Left colon (tissue), 2 donors: ENCODE measurements at regions not wholly inside any gene's neighbourhood (a gene's known extent, or its start where the extent isn't known, plus 50 kb on each side); places are given as distances from the start of the nearest gene placed in this dataset.

Experiments used
- ATAC-seq: fragments of 200-7000 bp; cut with Tn5 transposase; one replicate; pipeline ENCODE4 v1.9.1; 2020; ENCODE audit warnings: mild to moderate bottlenecking, moderate library complexity
- DNase-seq, 2 donors: peaks; one replicate each; pipeline ENCODE4 v3.0.0-alpha.2; 2020
- intact Hi-C, 2 donors: fragments of 100-400 bp; cut with DNase I in 1 of 2; cut with micrococcal nuclease in 1 of 2; formaldehyde crosslinking; loops; one replicate each; pipeline versions ENCODE4 v1.11.2 to v1.14.0; 2022; cut with DNase I, micrococcal nuclease
- donor health status: DM: no; HTN: no; CAD: no.
- donor health status: DM: yes; HTN: yes; CAD: no.

DNA sequence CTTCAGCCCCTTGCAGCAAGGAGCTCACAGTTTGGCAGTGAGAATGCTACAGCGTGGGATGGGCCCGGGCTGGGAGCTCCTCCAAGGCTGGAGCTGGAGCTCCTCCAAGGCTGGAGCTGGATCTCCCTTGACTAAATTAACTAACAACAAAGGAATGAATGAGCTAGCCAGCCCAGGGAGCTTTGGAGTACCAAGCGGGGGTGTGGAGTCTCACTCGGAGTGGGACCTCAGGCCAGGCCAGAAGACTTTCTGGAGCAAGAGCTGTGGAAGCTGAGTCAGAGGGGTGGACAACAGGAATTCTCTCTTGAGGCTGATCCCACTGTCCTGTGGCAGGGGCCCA lies 244.7 kb upstream of the HS6ST1 start:
- intact Hi-C loops = no loop called here
- no peak for ATAC-seq
- peak; percentile 19 to 52 for DNase-seq

DNA sequence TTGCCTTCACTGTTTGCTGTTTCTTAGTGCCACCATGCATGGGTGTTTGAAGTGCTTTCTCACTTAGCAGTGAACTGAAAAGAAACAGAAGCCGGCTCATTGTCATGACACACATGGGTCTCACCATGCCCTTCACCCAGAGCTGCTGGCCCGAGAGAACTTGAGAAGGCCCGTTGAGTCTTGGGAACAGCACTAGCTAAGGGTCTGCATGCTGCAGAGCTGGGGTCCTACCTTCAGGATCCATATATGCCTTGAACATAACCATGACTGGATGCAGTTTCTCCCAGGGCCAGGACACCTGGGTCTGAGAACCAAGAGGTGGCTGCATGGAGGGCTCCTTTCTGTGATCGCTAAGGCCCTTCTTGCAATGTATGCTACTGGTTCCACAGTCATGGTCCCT lies 245.5 kb upstream of the HS6ST1 start:
- no peak for ATAC-seq
- intact Hi-C loops = no loop called here
- no peak for DNase-seq

DNA sequence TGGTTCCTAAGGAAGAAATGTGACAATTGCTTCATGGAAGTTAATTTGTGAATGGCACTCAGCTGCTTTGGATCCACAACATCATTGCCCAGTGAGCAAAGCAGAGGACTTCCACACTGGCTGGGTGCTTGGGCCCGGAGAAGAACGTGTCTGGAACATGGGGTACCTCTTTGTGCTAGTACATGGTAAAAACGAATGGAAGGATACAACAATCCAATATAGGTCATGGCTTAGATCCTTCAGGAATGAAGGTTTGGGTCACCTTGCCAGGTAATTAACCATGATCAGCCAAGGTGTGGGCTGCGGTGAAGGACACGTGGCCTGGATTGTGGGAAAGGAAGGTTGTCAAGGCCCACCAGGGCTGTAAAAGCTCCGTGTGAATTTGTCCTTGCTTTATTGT lies 245.9 kb upstream of the HS6ST1 start:
- no peak for ATAC-seq

DNA sequence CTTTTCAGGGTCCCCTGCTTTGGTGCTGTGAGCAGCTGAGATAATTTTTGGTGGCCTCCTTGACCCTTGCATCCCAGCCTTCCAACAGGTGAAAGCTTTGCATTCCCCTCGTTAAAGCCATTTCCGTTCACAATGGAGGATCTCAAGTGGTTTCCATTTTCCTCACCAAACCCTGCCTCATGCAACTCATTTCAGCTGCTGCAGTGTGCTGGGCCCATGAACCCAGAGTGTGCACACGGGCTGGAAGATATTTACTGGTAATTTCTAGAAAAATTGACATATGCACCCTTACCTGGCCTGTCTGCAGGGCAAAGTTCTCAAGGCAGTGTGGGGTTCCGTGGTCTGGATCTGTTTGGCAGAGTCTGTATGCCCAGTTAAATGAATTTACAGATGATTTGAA lies 246.8 kb upstream of the HS6ST1 start:
- no peak for DNase-seq
- intact Hi-C loops = no loop called here
- no peak for ATAC-seq

More for the DNA sequence above, 245.9 kb upstream of the HS6ST1 start:
- DNase-seq = no peak
- intact Hi-C loops = no loop called here

DNA sequence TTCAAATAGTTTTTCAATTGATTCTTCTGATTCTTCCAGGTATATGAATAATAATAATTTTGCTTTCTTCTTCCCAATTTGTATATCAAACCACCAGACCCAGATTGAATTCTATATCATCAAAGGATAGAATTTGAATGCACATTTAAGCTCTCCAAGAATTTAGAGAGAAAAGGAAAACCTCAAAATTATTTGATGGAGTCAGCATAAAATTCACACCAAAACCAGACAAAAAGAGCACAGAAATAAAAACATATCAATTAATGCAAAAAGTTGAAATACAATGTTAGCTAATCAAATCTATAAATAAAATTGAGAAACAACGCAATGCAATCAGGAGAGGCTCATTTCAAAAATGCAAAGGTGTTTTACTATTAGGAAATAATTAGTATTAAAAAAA lies 248.0 kb upstream of the HS6ST1 start:
- intact Hi-C loops = no loop called here
- DNase-seq (no peak), ATAC-seq (no peak)

DNA sequence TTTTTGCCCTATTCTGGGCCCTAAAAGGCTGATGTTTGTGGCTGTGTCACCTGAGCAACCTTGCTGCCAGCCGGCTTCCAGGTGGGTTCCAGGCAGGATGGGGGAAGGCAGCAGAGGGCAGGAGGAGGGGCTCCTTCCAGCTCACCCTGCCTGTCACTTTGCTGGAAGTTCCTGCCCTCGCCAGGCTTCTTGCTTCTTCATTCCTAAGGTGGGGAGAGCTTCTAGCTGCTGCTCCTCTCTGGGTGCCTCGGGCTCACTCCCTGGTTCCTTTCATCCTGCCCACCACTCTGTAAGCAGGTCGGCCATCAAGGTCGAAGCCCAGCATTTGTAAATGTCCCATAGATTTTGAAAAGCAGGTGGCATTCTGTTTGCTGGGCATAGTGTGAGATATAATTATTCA lies 249.4 kb upstream of the HS6ST1 start:
- intact Hi-C loops = no loop called here
- DNase-seq = no peak
- no peak for ATAC-seq

DNA sequence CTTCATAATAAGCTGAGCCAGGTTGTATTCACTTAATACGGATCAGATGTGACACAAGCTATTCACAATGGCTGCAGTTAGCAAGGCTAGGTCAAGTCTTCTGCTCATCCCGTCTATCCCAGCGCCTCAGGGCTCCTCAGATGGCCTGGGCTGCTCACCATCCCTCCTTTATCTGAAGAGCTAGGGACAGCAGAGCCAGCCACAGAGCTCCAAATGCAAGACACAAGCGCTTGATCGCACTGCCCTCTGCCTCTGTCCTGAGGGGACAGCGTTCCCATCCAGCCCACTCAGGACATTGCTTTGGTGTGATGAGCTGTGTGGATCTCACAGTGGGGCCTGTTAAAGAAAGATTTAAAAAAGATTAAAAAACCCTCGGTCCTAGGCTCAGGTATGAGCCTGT lies 254.4 kb upstream of the HS6ST1 start:
- intact Hi-C loops = no loop called here
- ATAC-seq = no peak
- no peak for DNase-seq

DNA sequence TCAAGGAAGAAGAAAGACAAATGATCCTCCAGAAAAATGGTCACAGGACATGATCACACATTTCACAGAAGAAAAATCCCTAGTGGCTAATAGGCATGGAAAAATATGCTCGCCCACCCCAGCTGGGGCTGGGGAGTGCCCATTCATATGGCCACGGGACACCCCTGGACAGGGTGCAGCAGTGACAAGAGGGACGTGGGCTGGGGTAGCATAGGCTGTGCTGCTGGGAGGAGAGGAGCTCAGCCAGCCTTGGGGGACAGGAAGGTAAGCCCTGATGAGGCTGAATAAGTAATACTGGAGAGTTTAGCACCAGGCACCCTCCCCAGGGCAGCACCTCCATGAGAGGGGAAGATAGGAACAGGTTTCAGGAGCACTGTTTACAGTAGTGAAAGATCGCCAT lies 254.9 kb upstream of the HS6ST1 start:
- DNase-seq (no peak), ATAC-seq (no peak)
- intact Hi-C loops = no loop called here

DNA sequence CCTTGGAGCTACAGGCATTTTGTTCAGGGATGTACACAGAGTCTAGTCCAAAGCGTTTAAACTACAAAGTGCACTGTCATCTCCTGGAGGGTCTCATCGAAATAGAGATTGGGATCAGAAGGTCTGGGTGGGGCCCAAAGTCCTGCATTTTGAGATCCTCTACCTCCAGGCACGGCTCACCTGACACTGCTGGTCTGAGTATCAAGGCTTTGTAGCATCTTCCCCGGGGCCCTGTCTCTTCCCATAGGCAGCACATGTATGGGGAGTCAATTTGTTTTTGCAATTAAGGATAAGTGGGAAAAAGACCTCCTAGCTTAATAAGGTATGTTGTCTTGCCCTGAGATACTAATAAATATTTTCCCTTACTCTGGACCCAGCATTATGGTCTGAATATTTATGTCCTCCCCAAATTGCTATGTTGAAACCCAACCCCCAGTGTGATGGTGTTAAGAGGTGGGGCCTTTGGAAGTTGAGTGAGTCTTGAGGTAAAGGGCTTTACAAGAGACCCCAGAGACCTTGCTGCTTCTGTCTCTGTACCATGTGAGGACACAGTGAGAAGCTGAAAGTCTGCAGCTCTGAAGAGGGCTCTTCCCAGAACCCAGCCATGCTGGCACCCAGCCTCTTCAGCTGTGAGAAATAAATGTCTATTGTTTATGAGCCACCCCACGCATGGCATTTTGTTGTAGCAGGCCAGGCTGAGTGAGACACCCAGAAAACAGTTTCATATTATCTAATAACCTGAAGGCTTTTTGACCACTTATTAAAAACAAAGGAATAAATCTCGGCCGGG lies 258.7 kb upstream of the HS6ST1 start:
- DNase-seq (no peak), ATAC-seq (no peak)
- intact Hi-C loops = no loop called here

DNA sequence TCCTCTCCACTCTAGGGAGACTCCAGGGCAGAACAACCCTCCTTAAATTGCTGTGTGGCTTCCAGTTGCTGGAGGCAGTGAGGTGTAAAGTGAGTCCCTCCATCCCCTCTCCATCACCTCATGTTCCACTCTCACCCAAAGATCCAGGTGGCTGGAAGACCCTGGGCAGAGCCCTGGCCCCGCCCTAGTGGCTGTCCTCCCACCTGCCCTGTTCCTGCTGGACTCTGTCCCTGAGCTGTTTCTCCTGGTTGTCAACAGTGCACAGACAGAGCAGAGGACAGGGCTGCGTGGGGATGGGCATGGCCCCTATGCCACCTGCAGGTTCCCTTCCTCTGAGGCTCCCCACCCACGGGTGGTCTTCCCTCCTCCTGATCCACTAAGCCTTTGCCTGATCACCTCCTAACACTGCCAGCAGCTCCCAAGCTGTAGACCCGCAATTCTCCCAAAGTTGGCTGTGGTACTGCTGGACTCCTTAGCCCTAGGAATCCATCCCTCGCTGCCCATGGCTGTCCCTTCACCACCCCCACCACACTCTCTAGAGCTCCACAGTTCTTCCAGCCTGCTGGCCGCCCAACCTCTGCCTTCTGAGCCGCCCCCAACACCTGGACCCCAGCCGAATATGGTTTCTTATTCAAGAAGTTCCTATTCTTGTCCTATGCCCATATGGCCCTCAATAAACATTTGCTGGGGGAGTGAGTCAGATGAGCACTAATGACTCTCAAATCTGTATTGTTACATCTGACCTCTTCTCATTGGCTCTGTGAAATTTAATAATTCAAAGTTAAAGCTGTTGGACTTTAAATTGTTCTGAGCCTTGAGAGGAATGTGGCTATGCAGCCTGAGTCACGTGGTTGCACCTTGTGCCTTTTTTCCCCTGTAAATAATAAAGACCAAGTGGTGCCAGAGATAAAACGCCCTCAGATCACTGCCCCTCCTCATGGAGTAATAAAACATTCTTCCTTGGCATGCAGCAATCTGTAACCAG lies 260.0 kb upstream of the HS6ST1 start:
- ATAC-seq = no peak
- intact Hi-C loops = no loop called here
- no peak for DNase-seq

DNA sequence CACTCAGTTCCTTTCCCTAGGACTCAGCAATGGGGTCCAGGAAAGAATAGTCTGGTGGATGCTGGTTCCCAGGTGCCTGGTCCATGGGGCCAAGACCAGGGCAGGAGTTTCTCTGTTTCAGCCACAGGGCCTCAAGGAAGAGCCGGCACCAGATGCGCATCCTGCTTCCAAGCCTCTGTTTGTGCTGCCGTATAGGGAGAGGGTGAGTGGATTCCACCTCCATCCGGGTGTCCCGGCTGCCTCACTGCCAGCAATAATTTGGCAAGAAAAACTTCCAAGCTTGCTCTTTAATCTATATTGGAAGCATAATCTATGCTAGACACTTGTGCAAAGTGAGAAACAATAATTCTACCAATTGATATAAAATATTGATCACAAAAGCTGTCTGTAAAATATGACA lies 261.2 kb upstream of the HS6ST1 start:
- DNase-seq = no peak
- ATAC-seq = no peak
- intact Hi-C loops = no loop called here

DNA sequence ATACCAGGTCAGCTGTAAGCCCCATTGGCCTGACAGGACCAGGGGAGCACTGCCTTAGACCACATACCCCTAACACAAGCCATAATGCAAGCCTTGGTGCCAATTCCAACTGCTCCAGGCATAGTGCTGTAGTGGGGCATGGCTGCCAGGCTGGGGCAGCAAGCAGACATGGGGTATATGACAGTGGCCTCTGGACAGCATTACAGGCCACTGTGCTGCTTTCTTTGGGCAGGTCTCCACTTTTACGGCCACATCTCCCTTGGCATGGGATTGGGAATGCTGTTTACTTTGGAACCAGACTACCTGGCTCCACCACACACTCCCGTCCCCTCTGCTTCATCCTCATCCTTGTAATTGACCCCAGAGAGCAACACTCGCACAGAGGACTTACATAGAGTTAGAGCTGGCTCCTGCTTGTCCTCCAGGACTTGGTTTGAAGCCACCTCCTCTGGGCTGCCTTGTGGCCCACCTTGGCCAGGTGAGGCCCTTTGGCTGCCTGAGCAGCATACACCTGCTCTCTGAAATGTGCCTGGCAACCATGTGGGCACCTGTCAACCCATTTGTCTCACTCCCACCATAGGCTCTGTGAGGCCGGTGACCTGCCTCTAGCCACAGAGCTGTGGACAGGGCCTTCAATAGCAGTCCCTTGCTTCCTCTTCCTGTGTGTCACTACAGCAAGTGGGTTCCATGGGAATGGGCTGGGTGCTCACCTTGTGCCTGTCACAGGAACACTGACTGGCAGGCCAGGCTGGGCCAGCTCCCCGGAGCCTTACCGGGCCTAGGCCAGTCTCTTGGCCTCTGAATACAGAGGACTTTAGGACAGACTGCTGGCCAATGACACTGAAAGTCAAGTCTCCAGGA lies 262.6 kb upstream of the HS6ST1 start:
- no peak for ATAC-seq
- intact Hi-C loops = no loop called here
- no peak for DNase-seq

DNA sequence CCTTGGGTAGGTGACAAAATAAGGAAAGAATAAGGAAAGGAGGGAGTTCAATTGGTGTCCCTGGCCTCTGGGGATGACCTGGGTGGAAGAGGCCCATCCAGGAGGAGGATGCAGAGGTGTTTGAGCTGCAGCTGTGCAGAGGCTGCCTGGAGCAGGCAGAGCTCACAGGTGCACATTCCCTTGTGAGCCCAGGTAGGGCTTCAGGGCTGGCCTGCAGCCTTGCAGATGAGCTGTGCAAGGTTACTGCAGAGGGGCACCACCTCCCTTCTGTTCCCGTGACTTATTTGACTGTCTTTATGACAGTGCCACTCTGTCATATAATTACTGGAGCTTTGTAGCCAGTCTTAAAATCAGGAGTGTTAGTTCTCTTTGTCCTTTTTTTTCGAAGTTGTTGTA lies 263.2 kb upstream of the HS6ST1 start:
- intact Hi-C loops = no loop called here
- ATAC-seq = no peak
- DNase-seq = no peak

DNA sequence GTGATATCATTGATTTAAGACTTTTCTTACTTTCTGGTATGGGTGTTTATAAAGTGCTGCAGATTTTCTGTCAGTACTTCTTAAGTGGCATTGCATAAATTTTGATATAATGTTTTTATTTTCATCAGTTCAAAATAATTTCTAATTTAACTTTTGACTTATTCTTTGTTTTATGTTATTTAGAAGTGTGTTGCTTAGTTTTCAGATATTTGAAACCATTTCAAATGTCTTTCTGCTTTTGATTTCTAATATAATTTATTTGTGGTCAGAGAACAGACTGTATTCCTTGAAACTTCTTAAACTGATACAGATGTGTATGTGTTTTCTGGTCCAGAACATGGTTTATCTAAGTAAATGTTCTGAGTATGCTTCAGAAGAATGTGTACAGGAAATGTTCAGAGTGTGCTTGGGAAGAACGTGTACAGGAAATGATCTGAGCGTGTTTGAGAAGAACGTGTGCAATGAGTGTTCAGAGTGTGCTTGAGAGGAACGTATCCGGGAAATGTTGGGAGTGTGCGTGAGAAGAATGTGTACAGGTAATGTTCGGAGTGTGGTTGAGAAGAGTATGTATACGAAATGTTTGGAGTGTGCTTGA lies 265.7 kb upstream of the HS6ST1 start:
- intact Hi-C loops = no loop called here
- DNase-seq = no peak
- ATAC-seq = no peak

DNA sequence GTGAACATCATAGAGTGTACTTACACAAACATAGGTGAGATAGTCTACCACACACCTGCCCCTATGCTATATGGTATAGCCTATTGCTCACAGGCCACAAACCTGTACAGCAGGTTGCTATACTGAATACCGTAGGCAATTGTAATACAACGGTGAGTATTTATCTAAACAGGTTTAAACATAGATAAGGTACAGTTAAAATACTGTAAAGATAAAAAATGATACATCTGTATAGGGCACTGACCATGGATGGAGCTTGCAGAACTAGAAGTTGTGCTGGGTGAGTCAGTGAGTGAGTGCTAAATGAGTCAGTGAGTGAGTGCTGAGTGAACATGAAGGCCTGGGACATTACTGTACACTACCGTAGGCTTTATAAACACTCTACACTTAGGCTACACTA lies 267.0 kb upstream of the HS6ST1 start:
- ATAC-seq = peak; percentile 33
- DNase-seq = no peak
- intact Hi-C loops = no loop called here

DNA sequence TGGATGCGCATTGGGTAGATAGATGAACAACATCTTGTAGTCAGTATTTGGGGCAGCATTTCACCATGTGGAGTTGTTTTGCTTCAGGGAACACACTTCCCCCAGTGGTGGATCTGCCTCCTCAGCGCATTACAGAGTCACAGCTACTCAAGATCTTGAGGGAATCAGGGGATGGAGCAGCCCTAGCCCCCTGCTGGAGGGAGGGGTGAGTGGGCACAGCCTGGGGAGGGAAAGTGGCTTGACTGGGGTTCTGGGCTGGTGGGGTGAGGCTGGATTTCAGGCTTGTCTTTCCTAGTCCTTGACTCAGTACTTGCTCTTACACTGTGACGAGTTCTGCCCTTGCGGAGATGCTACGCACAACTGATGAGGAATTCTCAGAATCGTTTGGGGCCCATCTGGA lies 271.0 kb upstream of the HS6ST1 start:
- ATAC-seq = no peak
- intact Hi-C loops = no loop called here
- DNase-seq = no peak

DNA sequence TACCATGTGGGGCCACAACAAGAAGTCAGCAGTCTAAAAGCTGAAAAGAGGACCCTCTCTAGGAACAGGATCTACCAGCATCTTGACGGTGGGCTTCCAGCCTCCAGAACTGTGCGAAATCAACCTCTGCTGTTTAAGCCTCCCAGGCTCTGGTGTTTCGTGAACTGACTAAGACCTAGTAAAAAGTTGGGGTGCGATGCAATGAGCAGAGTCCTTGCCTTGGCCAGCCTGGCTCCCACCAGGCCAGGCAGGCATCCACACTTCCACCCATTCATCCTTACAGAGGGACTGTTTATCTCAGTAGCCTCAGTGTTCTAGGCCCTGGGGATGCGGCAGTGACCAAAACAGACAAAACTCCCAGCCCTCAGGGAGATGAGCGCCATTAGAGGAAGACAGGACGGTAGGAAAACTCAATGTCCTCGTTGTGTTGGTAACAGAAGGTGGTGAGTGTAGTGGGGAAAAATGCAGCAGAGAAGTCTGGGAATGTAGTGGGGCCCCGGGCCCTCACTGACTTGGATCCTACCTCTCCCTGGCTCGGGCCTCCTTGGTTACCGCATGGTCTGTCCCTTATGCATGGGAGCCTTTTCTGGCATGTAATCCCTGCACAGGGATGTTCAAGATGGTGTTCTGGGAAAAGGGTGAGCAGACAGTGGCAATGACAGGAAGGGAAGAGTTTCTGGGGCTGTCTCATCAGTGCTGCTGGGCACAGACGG lies 271.8 kb upstream of the HS6ST1 start:
- no peak for DNase-seq
- no peak for ATAC-seq
- intact Hi-C loops = no loop called here

DNA sequence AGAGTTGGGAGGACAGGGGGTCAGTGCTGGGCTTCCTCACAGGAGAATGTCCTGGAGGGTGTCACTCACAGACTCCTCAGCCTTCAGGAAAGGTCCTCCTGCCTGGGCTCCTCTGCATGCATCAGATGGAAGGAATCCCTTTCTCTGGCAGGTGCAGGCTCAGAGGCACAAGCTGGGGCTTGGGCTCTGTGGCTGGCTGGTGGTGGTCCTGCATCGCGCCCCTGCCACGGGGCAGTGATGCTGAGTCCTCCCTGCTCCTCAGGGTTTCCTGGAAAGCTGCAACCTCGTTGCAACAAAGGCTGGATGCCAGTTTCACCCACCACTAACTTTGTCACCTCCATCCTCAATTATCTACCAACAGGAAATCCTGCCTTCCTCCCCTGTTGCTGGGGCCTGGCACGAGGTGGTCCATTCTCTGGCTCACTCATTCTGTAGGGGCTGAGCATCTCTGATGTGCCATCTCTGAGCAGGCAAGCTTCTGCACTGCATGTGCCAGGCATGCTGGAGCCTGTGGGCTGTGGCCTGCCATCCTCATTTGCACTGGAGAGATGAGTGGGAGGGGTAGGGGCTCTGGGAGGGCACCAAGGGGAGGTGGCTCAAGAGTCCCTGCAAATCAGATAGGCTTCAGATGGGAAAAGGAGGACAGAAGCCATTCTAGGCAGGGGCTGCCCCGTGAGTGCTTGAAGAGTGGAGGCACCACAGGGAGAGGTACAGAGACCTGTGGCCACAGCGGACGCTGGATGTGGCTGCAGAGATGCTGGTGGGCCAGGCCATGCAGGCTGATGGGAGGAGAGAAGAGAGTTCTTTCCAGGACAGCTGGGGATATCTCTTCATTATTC lies 272.6 kb upstream of the HS6ST1 start:
- intact Hi-C loops = no loop called here
- ATAC-seq (no peak), DNase-seq (no peak)
